GM10248 (cell line): ENCODE measurements at regions not wholly inside any gene's neighbourhood (a gene's known extent, or its start where the extent isn't known, plus 50 kb on each side); places are given as distances from the start of the nearest gene placed in this dataset.

Source experiments
- CTCF ChIA-PET: fragments of 300-600 bp; sonication (Branson Sonifier 250); formaldehyde crosslinking; extraction: SDS; loops from one replicate; lab custom pipeline; 2021; ENCODE audit warnings: antibody characterized with exemption; lab: Yijun Ruan, JAX
- POLR2A ChIA-PET: fragments of 350-650 bp; sonication (Branson Sonifier 250); formaldehyde crosslinking; extraction: SDS; loops from one replicate; lab custom pipeline; 2020; ENCODE audit warnings: antibody characterized with exemption; lab: Yijun Ruan, JAX
- DNase-seq: peaks from one replicate; pipeline ENCODE4 v3.0.0; 2012; ENCODE audit errors: extremely low spot score
- CTCF ChIP-seq: IDR thresholded peaks from 2 replicates; pipeline ENCODE4 v1.5.1; 2012; ENCODE audit warnings: mild to moderate bottlenecking, low read depth; ENCODE audit errors: extremely low read depth, missing control alignments, control extremely low read depth

- no peak for TF ChIP-seq CTCF
- ChIA-PET CTCF (no interaction called here), POLR2A (no interaction called here)
- DNase-seq, result no peak
Measured at GRCh38 chr1:222138095-222138494, 396.2 kb upstream of the DUSP10 start.

- no peak for DNase-seq
- TF ChIP-seq CTCF, result no peak
- ChIA-PET POLR2A (no interaction called here), CTCF (interaction anchor here (1.2 kb wide), 1 partner anchor 10 kb away, joined by 3 read pairs; no protein-coding TSS in a partner anchor)
Measured at GRCh38 chr1:222136869-222137268, 395.0 kb upstream of the DUSP10 start.

- DNase-seq, result no peak
- CTCF ChIA-PET, result no interaction called here
- no peak for TF ChIP-seq CTCF
- POLR2A ChIA-PET, result no interaction called here
Measured at GRCh38 chr1:222129041-222129440, 387.2 kb upstream of the DUSP10 start.

- TF ChIP-seq CTCF, result no peak
- CTCF ChIA-PET, result no interaction called here
- DNase-seq, result no peak
- POLR2A ChIA-PET, result no interaction called here
Measured at GRCh38 chr1:222127526-222128152, 385.8 kb upstream of the DUSP10 start.

GRCh38 chr1:222127096-222127495 lies 385.2 kb upstream of the DUSP10 start:
- CTCF ChIA-PET, result interaction anchor here (1.1 to 1.3 kb wide), 2 partner anchors 27 to 43 kb away, joined by 3 to 4 read pairs; no protein-coding TSS in a partner anchor
- no peak for DNase-seq
- no peak for TF ChIP-seq CTCF
- POLR2A ChIA-PET, result no interaction called here

GRCh38 chr1:222126052-222126451 lies 384.2 kb upstream of the DUSP10 start:
- CTCF ChIA-PET, result interaction anchor here (1.0 to 1.3 kb wide), 4 partner anchors 8 to 45 kb away, joined by 3 to 4 read pairs (median 3); no protein-coding TSS in a partner anchor
- no peak for DNase-seq
- TF ChIP-seq CTCF, result no peak
- POLR2A ChIA-PET, result no interaction called here
